HG03103 (cell line): ENCODE measurements at regions not wholly inside any gene's neighbourhood (a gene's known extent, or its start where the extent isn't known, plus 50 kb on each side); places are given as distances from the start of the nearest gene placed in this dataset.
"Not testable (repeated sequence)": the region's sequence is repeated elsewhere in the genome, so short reads cannot be mapped to it uniquely, and the experiment has no call there.

Experiments used
- ATAC-seq: cut with Tn5 transposase; IDR thresholded peaks from one replicate; pipeline ENCODE4 v1.9.1; 2021; ENCODE audit warnings: low read depth; ENCODE audit not compliant: unreplicated experiment

DNA sequence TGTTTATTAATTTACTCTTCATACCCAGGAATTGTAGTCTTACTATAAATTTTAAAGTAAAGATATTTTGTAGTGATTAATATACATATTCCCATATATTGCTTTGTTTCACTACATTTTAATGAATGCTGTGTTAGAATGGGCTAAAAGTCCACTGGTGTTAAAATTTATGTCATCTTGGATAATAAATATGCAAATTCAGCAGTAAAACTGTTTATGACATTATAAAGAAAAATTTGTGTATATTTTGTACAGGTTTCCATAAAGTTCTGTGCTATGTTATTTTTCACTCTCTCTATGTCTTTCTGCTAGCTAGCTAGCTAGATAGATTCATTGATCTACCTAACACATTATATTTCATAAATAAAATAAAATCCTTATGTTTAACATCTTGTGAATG lies 1071.2 kb downstream of the FAT4 start:
- ATAC-seq: no peak

DNA sequence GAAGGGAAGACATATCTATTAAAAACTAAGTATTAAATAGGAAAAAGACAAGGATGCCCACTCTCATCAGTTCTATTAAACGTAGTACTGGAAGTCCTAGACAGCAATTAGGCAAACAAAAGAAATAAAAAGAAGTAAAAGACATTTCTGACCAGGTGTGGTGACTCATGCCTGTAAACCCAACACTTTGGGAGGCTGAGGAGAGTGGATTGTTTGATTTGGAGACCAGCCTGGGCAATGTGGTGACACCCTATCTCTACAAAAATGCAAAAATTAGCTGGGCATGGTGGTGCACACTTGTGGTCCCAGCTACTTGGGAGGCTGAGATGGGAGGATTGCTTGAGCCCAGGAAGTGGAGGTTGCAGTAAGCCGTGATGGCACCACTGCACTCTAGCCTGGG lies 1071.8 kb downstream of the FAT4 start:
- ATAC-seq: no peak

DNA sequence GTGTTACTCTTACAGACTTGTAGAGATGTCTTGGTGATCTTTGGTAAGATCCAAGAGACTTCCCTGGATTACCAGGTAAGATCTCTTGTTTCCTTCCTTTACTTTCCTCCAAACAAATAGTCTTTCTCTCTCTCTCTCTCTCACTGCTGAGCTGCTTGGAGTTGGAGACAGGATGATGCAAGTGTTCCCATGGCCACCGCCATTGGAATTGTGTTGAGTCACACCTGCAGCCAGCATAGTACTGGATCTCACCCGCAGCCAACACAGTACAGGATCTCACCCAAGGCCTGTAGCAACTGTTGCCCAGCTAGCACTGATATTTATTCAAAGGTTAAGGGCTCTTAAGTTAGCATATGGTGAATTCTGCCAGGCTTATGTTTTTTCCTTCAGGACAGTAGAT lies 1080.9 kb downstream of the FAT4 start:
- no peak for ATAC-seq

DNA sequence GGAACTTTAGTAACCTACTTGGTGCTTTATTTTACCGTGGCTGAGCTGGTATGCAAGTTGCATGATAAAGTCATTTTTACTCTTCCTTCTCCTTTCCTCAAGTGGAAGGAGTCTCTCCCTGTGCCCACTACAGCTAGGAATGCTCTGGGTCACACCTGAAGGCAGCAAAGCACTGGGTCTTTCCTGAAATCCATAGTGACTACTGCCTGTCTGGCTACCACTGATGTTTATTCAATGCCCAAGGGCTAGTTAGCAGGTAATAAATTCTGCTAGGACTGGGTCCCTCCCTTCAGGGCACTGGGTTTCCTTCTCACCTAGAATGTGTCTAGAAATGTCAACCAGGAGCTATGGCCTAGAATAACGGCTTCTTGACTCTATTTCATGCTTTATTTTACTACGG lies 1081.4 kb downstream of the FAT4 start:
- no peak for ATAC-seq

DNA sequence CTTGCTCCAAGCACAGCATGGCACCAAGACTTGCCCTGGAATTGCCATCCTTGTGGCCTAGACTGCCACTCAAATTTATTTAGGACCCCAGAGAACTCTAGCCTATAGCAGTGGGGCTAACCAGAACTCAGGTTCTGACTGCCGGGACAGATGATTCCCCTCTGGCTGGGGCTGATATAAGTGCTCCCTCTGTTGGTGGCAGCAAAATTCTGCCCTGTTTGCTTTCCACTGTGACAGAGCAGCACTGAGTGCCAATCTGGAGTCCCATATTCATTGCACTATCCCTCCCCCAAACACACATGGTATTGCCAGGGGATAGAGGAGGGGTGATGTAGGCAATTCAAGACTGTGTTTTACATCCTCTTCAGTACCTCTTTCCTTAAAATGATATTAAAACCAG lies 1081.9 kb downstream of the FAT4 start:
- no peak for ATAC-seq

DNA sequence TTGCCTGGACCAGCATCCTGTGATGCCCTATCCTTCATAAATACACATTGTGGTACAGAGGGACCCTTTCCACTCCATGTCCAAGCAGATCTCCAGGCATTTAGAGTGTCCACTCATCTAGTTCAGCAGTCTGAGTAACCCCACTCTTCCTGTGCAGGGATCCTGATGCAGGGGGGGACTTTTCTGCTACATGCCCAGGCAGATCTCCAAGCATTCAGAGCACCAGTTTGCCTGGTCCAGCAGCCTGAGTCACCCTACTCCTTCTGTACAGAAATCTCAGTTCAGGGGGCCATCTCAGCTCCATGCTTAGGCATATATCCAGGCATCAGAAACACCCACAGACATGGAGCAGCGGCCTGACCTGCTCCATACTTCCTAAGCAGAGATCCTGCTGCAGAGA lies 1089.8 kb downstream of the FAT4 start:
- ATAC-seq: no peak

DNA sequence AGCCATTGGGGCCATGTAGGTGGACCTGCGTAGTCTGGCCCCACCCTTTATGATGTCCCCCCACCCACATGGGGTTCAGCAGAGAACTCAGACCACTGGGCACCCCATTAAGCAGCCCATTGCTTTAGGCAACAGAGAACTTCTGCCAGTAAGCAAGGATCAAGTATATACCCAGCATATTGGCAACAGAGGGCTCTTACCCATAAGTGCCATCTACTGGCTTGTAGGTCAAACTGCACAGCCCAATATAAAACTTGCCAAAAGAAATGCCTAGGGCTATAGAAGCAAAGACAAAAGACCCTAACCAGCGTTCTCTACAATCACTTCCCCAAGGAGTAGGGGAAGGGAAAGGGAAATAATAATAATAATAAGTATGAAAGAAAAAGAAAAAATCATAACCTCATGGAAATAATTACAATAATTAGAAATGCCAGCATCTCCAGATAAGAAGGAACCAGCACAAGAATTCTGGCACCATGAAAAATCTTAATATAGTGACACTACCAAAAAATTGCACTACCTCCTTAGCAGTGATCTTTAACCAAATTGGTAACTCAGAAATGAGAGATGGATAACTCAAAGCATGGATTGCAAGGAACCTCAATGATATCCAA lies 1090.7 kb downstream of the FAT4 start:
- ATAC-seq: no peak

DNA sequence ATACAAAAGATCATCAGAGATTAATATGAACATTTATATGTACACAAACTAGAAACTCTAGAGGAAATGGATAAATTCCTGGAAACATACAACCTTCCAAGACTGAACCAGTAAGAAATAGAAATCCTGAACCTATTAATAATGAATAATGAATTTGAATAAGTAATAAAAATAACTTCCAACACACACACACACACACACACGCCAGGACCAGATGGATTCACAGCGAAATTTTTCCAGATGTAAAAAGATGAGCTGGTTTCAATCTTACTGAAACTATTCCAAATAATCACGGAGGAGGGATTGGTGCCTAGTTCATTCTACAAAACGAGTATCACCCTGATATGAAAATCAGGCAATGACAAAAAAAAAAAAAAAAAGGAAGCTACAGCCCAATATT lies 1095.0 kb downstream of the FAT4 start:
- ATAC-seq: no peak

DNA sequence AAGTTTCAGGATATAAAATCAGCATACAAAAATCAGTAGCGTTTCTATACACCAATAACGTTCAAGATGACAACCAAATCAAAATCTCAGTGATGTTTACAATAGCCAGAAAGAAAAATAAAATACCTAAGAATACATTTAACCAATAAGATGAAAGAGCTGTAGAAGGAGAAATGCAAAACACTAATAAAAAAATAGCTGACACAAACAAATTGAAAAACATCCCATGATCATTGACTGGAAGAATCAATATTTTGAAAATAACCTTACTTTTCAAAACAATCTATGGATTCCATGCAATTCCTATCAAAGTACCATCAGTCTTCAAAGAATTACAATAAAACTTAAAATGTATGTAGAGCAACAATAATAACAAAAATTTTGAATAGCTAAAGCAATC lies 1096.3 kb downstream of the FAT4 start:
- no peak for ATAC-seq

DNA sequence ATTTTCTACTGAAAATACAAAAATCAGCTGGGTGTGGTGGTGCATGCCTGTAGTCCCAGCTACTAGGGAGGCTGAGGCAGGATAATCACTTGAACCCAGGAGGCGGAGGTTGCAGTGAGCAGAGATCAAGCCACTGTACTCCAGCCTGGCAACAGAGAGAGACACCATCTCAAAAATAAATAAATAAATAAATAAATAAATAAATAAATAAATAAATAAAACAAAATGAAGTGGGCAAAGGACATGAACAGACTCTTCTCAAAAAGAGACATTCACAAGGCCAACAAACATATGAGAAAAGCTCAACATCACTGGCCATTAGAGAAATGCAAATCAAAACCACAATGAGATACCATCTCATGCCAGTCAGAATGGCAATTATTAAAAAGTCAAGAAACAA lies 1097.6 kb downstream of the FAT4 start:
- ATAC-seq: not testable (repeated sequence)

DNA sequence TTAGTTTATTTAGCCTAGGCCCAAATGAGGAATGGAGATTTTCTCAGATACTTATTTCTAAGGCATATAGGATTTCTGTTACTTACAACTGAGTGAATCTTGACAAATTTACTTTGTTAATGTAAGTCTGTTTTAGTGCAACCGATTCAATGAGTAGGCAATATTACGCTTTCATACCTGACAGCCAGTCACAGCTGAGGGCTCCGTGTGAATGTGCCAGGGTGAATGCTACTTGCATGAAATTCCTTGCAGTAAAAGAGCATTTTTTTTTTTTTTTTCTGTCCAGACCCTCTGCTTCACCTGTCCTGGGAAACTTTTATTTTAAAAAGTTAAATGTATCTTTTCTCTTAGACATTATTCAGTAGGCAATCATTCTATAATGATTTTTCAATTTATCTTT lies 1100.0 kb downstream of the FAT4 start:
- ATAC-seq: no peak

DNA sequence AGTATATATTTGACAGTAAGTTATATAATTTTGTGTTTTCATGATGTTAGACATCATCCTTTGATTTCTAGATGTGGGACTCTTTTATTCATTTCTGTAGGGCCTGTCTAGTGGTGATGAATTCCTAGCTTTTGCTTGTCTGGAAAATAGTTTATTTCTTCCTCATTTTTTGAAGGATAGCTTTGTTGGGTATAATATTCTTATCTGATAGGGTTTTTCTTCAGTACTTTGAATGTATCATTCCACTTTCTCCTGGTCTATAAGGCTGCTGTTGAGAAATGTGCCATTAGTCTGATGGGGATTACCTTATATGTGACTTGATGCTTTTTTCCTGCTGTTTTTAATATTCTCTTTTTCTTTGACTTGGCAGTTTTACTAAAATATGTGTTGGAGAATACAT lies 1104.5 kb downstream of the FAT4 start:
- no peak for ATAC-seq

DNA sequence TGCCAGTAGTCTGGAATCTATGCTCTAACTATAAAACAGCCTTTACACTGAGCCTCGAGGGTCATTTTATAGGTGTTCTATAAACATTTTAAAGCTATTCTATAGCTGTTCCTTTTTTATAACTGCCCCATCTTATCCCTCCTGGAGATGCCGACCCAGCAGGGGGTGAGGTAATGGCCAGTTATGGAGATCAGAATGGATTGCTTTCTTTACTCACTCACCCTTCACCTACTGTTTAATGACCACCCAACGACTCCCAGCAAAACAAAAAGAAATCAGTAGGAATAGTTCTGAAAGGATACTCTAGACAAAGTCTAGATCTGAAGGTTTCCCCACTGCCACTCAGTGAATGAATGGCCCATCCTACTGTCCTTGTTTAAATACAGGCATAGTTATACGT lies 1113.1 kb downstream of the FAT4 start:
- ATAC-seq: no peak

DNA sequence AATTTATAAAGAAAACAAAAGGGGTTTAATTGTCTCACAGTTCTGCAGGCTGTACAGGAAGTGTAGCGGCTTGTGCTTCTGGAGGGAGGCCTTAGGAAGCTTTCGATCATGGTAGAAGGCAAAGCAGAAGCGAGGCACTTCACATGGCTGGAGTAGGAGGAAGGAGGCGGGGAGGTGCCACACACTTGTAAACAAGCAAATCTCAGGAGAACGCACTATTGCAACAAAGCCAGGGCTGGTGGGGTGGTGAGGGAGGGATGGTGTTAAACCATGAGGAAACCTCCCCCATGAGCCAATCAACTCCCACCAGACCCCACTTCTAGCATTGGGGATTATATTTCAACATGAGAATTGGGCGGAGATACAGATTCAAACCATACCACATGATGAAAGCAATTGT lies 1116.3 kb downstream of the FAT4 start:
- no peak for ATAC-seq

DNA sequence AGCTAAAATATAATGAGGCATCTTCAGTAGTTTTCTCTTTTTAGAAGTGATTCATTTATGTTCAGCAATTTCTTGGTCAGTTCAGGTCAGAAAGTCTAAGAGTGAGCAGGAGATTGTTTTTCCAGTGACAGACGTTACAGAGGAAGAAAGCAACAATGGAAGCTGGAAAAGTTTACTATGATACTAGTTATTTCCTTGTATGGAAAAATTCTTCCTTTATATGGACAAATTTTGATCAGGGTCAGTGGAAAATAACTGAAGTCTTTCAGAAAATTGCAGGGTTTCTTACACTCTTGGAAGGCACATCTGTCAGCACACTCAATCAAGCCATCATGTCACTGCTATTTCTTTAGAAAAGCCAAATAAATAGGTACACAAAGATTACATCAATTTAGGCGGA lies 1120.7 kb downstream of the FAT4 start:
- ATAC-seq: no peak

DNA sequence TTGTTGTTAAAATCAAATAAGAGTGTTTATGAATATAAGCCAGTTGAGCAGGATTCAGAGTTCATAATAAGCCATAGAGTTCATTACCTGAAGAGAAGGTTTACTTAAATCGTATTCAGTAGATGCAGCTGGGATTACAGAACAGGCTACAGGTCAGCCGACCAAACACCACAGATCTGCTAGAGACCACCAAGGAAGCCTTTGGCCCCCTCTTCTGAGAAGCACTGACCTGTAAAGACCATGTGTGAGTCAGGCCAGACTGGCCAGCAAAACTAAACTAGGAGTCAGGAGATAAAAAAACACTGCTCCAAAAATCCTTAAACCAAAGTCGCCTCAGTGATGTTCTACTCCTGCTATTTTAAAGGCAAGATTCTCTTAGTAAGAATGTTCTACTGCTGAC lies 1125.5 kb downstream of the FAT4 start:
- ATAC-seq: no peak

DNA sequence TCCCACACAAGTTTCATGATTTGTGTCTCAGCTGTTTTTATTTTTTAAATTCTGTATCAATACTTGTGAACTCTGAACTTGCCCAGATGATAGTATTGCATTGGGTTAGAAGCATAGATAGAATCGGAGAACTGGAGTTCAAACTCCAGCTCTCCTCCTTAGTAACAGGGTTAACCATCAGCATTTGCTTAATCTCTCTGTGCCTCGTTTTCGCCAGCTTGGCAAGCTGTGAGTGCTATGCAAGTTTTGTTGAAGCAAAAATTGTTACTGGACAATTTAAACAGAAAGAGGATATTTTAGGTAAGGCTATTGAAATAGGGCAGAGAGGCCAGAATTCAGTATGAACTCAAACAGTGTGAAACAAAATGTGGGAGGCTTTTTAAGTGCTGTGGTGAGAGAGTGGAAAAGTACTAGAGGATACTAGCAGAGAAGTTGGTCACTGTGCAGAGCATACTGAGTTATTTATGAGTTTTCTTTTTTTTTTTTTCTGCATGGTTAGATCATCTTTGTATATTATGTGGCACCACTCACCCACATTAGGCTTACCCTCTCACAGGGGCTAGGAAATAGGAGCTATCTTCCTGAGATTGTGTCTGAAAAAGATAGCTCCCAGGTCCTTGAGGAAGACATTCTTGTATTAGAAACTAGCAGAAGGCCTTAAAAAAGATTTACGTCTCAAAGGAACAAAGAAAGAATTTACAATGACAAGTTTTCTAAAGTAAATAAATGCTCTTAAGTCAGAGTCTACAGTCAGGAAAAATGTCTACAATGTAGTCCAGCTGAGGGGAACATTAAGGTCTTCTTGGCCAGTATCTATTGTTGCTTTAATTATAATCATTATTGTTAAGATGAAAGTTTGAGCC lies 1126.6 kb downstream of the FAT4 start:
- no peak for ATAC-seq

DNA sequence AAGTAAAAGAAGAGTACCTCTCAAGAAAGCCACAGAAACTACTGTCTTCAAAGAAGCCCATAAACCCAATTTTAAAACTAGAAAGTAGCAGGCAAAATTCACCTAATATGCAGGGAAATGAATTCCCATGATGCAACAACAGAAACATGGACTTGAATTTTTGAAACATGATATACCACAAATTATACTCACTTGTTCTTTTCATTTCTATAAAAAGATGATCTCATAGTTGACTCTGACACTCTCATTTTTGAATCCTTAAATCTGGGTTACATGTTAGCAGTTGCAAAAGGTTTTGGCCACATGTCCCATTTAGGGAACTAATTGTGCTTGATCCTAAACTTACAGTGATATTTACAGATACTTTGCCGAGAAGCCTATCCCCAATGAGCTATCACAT lies 1130.8 kb downstream of the FAT4 start:
- ATAC-seq: no peak

DNA sequence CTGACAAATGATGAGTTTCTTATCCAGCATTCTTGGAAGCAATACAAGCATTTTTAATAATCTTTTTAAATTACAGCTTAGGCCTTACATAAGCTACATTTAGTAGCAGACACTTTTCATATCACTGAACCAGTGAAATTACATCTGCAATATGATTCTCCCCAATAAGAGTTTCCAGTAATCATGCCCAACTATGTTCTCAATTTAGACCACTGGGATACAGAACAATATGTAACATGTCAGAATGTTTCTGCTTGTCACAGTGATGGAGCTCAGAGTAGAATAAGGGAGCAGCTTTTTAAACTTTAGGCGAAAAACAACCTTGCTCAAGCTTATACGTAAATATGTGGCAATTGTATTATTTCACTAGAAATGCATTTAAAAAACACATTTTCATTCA lies 1132.2 kb downstream of the FAT4 start:
- ATAC-seq: no peak

DNA sequence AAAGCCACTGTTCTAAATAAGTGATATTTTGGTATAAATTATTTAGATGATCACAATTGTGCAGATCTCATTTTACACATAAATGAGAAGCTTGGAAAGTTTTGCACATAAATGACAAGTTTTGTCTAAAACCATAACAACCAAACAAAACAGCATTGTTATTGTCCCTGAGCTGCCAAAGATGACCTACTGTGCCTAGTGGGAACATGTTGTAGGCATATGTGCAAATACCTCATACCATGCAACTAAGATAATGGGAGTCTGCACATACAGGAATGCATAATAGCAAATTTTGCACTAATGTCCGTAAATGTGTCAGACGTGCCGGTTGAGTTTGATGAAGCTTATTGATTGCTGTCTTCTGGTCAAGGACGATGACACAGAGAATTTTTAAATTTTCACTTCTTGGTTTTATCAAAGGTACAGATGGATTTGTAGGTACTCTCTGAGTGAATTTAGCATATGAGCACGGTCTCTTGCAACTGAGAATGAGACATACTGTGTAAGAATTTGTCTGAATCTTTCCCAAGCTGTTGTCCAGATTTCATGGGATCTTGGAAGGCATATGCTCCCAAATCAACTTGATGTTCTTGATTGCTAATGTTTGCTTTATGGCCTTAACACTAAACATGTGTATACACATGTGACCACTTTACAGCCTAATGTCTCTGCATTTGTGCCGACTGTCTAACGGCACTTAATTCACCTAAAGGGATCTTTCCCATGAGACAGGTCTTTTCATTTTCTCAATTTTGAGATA lies 1133.5 kb downstream of the FAT4 start:
- ATAC-seq: no peak

DNA sequence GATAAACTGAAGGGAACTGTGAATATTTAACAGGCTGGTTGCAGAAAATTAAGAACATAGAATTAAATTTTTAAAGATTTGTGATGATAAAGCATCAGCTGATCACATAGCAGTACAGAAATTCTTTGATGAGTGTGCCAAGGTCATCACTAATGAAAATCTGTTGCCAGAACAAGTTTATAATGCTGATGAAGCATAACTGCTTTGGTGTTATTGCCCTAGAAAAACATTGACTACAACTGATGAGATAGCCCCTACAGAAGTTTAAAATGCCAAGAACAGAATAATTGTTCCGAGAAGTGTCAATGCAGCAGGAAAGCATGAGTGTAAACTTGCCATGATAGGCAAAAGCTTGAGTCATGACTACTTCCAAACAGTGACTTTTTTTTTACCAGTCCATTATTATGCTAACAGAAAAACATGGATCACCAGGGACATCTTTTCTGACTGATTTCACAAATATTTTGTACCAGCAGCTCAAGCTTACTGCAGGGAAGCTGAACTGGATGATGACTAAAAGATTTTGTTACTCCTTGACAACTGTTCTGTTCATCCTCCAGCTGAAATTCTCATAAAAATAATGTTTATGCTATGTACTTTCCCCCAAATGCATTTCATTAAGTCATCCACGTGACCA lies 1136.6 kb downstream of the FAT4 start:
- no peak for ATAC-seq
